HUES64 (cell line): ENCODE measurements at regions not wholly inside any gene's neighbourhood (a gene's known extent, or its start where the extent isn't known, plus 50 kb on each side); places are given as distances from the start of the nearest gene placed in this dataset.

ENCODE experiments used
- H3K27ac ChIP-seq: 2 replicates; pipeline ENCODE4 v1.7.0; 2013; ENCODE audit warnings: low read depth, low read length, inconsistent platforms
- H3K27me3 ChIP-seq: 2 replicates; pipeline ENCODE4 v1.6.1; 2013; ENCODE audit warnings: mild to moderate bottlenecking, low read length; ENCODE audit not compliant: insufficient read depth
- H3K36me3 ChIP-seq: 2 replicates; pipeline ENCODE4 v1.6.1; 2013; ENCODE audit warnings: mild to moderate bottlenecking, low read length; ENCODE audit not compliant: insufficient read depth
- H3K4me1 ChIP-seq: 2 replicates; pipeline ENCODE4 v1.6.1; 2013; ENCODE audit warnings: mild to moderate bottlenecking, low read length, moderate library complexity; ENCODE audit not compliant: insufficient read depth
- H3K4me3 ChIP-seq: 2 replicates; pipeline ENCODE4 v1.5.1; 2013; ENCODE audit warnings: mild to moderate bottlenecking, low read length, moderate library complexity
- H3K9ac ChIP-seq: 2 replicates; pipeline ENCODE4 v1.6.1; 2013; ENCODE audit warnings: mild to moderate bottlenecking, low read depth, low read length
- H3K9me3 ChIP-seq: 2 replicates; pipeline ENCODE4 v1.6.1; 2013; ENCODE audit warnings: low read depth, low read length; ENCODE audit not compliant: insufficient read depth
- WGBS: fragments of 150-250, 120-280 bp; methylation state at CpG from one replicate; pipeline ENCODE4 v1.1.7; 2013; ENCODE audit warnings: missing lambda C conversion rate; 5-methylcytosine and 5-hydroxymethylcytosine counted together

DNA sequence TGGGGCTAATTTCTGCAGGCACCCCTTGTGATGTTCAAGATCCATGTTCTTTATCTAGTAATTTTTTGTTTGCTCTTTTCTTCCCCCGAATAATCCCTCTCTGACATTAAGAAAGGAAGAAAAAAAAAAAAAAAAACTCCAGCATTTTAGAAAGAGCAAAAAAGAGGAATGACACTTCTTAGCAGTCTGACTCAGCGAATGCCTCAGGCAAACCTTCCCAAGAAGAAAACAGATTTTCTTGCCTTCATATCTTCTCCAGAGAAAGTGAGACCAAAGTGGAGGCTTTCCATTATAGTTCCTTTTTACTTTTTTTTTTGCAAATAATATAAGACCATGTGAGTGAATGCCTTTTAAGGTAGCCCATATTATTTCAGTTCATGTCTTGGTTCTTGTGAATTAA, 479.0 kb upstream of the SYT1 start:
- Histone ChIP-seq H3K4me1 (no peaks in the 10 kb centered on the region; the same call in 1 of the 2 replicates), H3K27ac (no peak overlapping the region), H3K36me3 (no peaks in the 10 kb centered on the region), H3K4me3 (no peak overlapping the region), H3K9me3 (0 out of 2 replicates have a peak, but pooled peaks cover 1% of the 10 kb centered on the region), H3K9ac (no peak overlapping the region), H3K27me3 (no peaks in the 10 kb centered on the region)
- WGBS = 94% methylated on average over 1 of the region's 2 CpGs

DNA sequence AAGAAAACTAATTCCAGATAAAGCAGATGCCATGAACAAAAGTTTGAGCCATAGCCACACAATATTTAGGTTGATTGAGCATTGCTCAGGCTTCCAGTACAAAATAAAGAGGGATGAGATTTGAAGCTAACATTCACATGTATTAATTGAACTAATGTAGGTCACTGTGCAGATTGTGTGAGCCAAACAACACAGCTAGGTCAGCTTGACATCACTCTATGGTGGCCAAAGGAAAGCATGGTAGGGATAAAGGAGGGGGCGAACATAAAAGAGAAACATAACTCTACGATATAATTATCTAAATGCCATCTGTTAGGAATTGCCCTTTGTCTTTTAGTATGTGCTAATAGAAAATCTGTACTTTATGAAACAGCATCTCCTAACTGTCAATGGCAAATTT, 477.7 kb upstream of the SYT1 start:
- Histone ChIP-seq H3K9ac (no peak overlapping the region), H3K9me3 (no peaks in the 10 kb centered on the region), H3K27ac (no peak overlapping the region), H3K4me3 (no peak overlapping the region), H3K27me3 (no peaks in the 10 kb centered on the region), H3K4me1 (no peaks in the 10 kb centered on the region; the same call in 1 of the 2 replicates), H3K36me3 (no peaks in the 10 kb centered on the region)
- WGBS = no CpG with 5 or more reads among the region's 2 CpGs

DNA sequence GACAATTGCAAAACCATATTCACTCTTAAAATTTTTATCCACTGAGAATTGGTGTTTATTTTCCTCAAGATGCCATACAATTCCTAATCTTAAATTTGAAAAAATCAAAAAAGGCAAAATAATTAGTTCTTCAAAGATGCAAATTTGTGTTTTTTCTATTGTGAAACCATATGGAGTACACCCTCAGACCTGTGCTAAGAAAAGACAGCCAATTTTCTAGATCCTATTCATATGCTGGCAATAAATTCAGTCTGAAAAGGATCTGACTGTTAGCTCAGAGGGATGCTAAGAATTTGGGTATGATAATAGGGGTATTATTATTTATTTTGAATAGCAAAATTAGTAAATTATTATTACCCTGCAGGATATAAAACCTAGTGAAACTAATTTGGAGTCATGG, 476.9 kb upstream of the SYT1 start:
- no peaks in the 10 kb centered on the region for H3K9me3 ChIP-seq
- no peak overlapping the region for H3K4me3 ChIP-seq
- no peaks in the 10 kb centered on the region for H3K27me3 ChIP-seq
- no peak overlapping the region for H3K9ac ChIP-seq
- no peak overlapping the region for H3K27ac ChIP-seq
- no peaks in the 10 kb centered on the region; the same call in 1 of the 2 replicates for H3K4me1 ChIP-seq
- H3K36me3 ChIP-seq = no peaks in the 10 kb centered on the region

DNA sequence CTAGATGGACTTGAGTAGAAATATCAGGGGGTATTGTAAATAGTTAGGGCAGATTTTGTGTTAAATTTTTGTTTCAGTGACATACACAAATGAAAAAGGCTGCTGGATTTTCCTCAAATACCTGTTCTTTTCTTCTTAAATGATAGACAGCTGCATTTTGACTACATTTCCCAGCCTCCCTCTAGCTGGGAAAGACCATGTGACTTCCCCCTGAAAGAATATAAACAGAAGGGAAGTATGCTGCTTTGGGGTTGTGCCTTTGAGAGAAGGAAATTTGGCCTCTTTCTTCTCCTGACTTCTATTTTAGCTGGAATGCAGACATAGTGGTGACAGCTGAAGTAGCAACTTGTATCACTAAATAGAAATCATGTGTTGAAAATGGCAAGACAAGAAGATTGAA, 476.1 kb upstream of the SYT1 start:
- Histone ChIP-seq H3K9ac (no peak overlapping the region), H3K36me3 (no peaks in the 10 kb centered on the region), H3K27me3 (no peaks in the 10 kb centered on the region), H3K9me3 (no peaks in the 10 kb centered on the region), H3K27ac (no peak overlapping the region), H3K4me3 (no peak overlapping the region), H3K4me1 (no peaks in the 10 kb centered on the region; the same call in 1 of the 2 replicates)

DNA sequence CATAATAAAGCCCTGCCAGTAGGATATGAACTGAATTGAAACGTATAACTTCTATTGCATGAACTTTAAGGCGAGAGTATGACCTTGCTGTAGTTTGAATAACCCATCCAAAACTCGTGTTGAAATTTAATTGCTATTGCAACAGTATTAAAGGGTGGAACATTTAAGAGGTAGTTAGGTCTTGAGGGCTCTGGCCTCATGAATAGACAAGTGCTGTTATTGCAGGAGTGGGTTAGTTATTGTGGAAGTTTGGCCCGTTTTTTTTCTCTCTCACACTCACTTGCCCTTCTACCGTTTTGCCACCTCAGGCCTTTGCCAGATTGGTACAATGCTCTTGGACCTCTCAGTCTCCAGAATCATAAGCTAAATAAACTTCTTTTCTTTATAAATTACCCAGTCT, 473.7 kb upstream of the SYT1 start:
- Histone ChIP-seq H3K4me3 (no peak overlapping the region), H3K27ac (no peak overlapping the region), H3K36me3 (no peaks in the 10 kb centered on the region), H3K27me3 (no peaks in the 10 kb centered on the region), H3K9me3 (no peaks in the 10 kb centered on the region), H3K9ac (no peak overlapping the region), H3K4me1 (peaks cover 7% of the 10 kb centered on the region; the same call in 1 of the 2 replicates)
- WGBS = 79% methylated on average over 4 of the region's 5 CpGs

- Histone ChIP-seq H3K4me1 (peaks cover 7% of the 10 kb centered on the region; the same call in 1 of the 2 replicates), H3K36me3 (no peaks in the 10 kb centered on the region), H3K9ac (no peak overlapping the region), H3K9me3 (no peaks in the 10 kb centered on the region), H3K27ac (no peak overlapping the region), H3K4me3 (no peak overlapping the region), H3K27me3 (no peaks in the 10 kb centered on the region)
- WGBS = 94% methylated on average over 2 of the region's 2 CpGs
These were observed 471.7 kb upstream of the SYT1 start for GRCh38 chr12:78392918-78393317.

GRCh38 chr12:78395961-78396360, 468.6 kb upstream of the SYT1 start:
- H3K4me3 ChIP-seq = no peak overlapping the region
- H3K27ac ChIP-seq = no peak overlapping the region
- H3K9ac ChIP-seq = no peak overlapping the region
- no CpG with 5 or more reads among the region's 1 CpG for WGBS
- no peaks in the 10 kb centered on the region for H3K9me3 ChIP-seq
- no peaks in the 10 kb centered on the region for H3K36me3 ChIP-seq
- H3K4me1 ChIP-seq = peaks cover 7% of the 10 kb centered on the region; the same call in 1 of the 2 replicates
- H3K27me3 ChIP-seq = no peaks in the 10 kb centered on the region

DNA sequence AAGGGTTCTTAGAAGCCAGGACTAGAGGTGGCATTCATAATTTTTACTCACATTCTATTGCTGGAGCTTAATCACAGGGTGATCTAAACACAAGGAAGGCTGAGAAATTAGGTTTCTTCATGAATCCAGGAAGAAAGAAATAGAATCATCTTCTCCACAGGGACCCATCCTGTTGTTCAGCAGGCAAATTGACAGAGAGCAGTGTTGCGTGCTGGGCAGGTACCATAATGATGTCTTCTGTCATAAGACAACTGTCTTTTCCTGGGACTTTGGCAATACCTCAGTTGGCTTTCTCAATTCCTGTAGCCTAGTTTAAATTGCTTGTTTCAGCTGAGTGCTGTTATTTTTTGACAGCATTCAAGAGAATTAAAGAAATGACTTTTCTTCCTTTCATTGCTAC, 468.0 kb upstream of the SYT1 start:
- H3K27ac ChIP-seq = no peak overlapping the region
- 100% methylated on average over 1 of the region's 1 CpG for WGBS
- H3K4me3 ChIP-seq = no peak overlapping the region
- H3K27me3 ChIP-seq = no peaks in the 10 kb centered on the region
- no peaks in the 10 kb centered on the region for H3K9me3 ChIP-seq
- H3K4me1 ChIP-seq = peaks cover 8% of the 10 kb centered on the region; the same call in 1 of the 2 replicates
- no peak overlapping the region for H3K9ac ChIP-seq
- no peaks in the 10 kb centered on the region for H3K36me3 ChIP-seq

- Histone ChIP-seq H3K27me3 (no peaks in the 10 kb centered on the region), H3K9me3 (no peaks in the 10 kb centered on the region), H3K4me3 (no peak overlapping the region), H3K4me1 (peaks cover 29% of the 10 kb centered on the region), H3K36me3 (no peaks in the 10 kb centered on the region), H3K9ac (no peak overlapping the region), H3K27ac (no peak overlapping the region)
- 97% methylated on average over 2 of the region's 2 CpGs for WGBS
These were observed 465.8 kb upstream of the SYT1 start for GRCh38 chr12:78398750-78399149.

- H3K27me3 ChIP-seq = no peaks in the 10 kb centered on the region
- H3K9ac ChIP-seq = no peak overlapping the region
- H3K36me3 ChIP-seq = no peaks in the 10 kb centered on the region
- H3K4me3 ChIP-seq = no peak overlapping the region
- no peak overlapping the region for H3K27ac ChIP-seq
- H3K9me3 ChIP-seq = no peaks in the 10 kb centered on the region
- 96% methylated on average over 3 of the region's 5 CpGs for WGBS
- peaks cover 47% of the 10 kb centered on the region for H3K4me1 ChIP-seq
These were observed 462.0 kb upstream of the SYT1 start for GRCh38 chr12:78402366-78403134.

GRCh38 chr12:78403136-78403535, 461.4 kb upstream of the SYT1 start:
- peaks cover 53% of the 10 kb centered on the region for H3K4me1 ChIP-seq
- 100% methylated on average over 1 of the region's 1 CpG for WGBS
- no peak overlapping the region for H3K9ac ChIP-seq
- H3K27ac ChIP-seq = no peak overlapping the region
- no peaks in the 10 kb centered on the region for H3K9me3 ChIP-seq
- H3K27me3 ChIP-seq = no peaks in the 10 kb centered on the region
- H3K36me3 ChIP-seq = no peaks in the 10 kb centered on the region
- no peak overlapping the region for H3K4me3 ChIP-seq

- Histone ChIP-seq H3K27ac (no peak overlapping the region), H3K36me3 (no peaks in the 10 kb centered on the region), H3K4me3 (no peak overlapping the region), H3K9ac (no peak overlapping the region), H3K4me1 (peaks cover 55% of the 10 kb centered on the region), H3K9me3 (no peaks in the 10 kb centered on the region), H3K27me3 (no peaks in the 10 kb centered on the region)
- 100% methylated on average over 2 of the region's 3 CpGs for WGBS
These were observed 460.9 kb upstream of the SYT1 start for GRCh38 chr12:78403681-78404080.
